HG03175 (cell line): ENCODE measurements at regions not wholly inside any gene's neighbourhood (a gene's known extent, or its start where the extent isn't known, plus 50 kb on each side); places are given as distances from the start of the nearest gene placed in this dataset.

ENCODE experiments used
- ATAC-seq: cut with Tn5 transposase; IDR thresholded peaks from one replicate; pipeline ENCODE4 v1.9.1; 2021; ENCODE audit warnings: mild to moderate bottlenecking, moderate library complexity; ENCODE audit not compliant: unreplicated experiment

DNA sequence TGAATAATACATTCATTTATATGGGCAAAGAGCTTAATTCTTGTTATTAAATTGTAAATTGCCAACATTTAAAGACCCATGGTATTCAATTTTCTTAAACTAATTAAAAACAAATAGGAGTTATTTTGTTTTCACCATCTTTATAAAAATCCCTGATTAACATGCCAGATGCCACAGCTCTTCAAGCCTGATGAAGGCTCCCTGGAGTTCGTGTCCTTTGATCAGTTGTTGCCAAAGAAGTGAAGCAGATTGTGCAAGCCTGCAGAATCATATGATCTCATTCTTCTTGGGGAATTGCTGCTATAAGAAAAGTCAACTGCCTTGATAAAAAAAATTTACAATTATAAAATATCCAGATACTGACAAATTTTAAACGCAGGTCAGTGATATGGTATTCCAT, 288.3 kb upstream of the PPFIA2 start:
- ATAC-seq = no peak

DNA sequence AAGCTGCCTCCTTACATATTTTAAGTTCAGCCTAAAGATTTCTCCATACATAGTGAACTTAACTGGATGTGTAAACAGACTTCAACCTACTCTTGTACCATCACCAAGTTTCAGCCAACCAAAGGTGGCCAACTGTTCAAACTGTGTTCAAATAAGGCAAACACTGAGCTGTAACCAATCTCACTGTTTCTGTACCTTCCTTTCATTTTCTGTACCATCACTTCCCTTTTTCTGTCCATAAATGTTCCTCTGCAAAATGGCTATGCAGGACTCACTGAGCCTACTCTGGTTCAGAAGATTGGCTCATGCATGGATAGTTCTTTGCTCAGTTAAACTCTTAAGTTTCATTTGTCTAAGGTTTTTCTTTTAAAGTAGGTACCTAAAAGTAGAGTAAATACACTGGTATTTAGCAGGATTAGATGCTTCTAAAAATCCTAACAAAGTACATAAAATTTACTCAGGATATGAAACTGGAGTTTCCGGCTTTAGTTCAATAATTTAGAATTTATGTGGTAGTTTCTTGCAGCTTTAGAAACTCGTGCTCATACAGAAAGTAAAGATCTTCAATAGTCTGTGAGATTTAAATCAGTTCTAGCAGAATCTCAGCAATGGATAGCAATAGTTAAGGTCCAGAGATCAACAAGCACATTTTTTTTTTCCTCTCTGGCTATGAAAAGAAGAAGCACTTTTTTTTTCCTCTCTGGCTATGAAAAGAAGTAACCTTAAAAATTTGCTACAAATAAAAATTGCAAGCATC, 282.0 kb upstream of the PPFIA2 start:
- peak; percentile 59 for ATAC-seq

DNA sequence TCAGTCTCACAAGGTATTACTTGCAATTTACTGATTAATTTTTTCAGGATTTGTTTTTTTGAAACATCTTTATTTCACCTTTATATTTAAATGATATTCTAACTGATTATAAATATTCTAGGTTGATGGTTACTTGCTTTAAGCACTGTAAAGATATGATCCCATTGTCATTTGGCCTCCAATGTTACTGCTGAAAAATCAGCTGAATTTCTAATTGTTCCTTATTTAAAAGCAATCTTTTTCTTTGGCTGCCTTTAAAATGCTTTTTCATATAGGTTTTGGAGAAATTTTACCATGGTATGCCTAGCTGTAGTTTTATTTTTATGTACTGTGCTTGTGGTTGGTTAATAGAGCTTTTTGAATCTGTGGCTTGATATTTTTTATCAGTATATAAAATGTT, 275.6 kb upstream of the PPFIA2 start:
- ATAC-seq = no peak

DNA sequence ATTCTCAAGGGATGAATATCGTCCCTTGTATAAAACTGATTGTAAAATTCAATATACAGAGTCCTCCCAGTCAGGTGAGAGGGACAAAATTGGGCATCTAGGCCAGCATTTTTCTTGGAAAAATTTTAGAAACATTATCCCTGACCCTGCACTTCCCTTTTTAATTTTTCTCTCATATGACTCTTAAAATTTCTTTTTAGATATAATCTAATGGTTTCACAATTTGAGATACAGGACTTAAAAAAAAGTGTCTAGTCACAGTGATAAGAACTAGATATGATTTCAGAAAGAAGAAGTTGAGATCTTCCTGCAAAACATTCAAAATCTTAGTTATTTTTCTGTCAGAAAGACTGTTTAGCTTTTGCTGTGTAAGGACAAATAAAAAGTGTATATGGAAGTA, 270.8 kb upstream of the PPFIA2 start:
- no peak for ATAC-seq

DNA sequence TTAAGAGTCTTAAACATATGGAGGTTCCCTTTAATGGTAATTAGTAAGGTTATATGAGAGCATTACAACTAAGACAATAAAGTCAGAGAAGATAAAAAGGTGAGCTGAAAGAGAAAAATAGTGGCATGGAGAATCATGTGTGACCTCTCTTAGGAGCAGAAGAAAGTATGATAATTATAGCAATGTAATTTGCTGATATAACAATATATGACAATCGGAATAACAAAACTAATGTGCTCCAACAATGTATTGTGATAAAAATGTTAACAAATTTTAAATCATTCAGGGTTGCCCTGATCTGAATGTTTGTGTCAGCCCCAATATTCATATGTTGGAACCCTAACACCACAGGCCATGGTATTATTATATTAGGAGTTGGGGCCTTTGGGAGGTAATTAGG, 269.6 kb upstream of the PPFIA2 start:
- no peak for ATAC-seq

DNA sequence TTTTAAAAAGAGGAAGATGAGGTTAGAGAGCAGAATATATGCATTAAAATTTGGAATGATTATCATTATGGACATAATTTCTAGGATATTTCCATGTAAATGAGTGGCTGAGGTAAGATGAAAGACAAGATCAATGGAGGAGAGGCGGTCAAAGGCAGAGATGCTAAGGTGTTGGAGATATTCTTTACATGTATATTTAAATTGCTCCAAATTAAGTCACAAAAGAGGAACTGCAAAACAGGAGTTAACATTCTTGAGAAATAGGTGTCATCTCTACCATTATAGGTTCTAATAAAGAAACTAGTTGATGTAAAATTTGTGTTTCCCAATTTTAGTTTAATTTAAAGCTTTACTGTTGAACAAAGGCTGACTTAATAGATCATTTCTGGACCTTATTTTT, 268.5 kb upstream of the PPFIA2 start:
- ATAC-seq = peak; percentile 54

DNA sequence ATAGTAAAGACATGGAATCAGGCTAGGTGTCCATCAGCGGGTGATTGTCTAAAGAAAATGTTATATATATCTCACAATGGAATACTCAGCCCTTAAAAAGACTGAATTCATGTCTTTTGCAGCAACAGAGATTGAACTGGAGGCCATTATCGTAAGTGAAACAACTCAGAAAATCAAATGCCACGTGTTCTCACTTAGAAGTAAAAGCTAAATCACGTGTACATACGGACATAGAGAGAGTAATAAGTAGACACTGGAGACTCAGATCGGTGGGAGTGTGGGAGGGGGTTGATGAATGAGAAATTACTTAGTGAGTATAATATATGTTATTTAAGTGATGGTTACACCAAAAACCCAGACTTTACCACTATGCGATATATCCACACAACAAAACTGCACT, 266.3 kb upstream of the PPFIA2 start:
- ATAC-seq = no peak

DNA sequence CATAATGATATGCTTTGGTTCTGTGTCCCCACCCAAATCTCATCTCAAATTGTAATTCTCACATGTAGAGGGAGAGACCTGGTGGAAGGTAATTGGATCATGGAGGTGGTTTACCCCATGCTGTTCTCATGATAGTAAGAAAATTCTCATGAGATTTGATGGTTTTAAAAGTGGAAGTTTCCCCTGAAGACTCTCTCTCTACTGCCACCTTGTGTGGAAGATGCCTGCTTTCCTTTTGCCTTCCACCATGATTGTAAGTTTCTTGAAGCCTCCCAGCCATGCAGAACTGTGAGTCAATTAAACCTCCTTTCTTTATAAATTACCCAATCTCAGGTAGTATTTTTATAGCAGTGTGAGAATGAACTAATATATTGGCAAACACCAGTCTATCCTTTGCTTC, 260.4 kb upstream of the PPFIA2 start:
- no peak for ATAC-seq

DNA sequence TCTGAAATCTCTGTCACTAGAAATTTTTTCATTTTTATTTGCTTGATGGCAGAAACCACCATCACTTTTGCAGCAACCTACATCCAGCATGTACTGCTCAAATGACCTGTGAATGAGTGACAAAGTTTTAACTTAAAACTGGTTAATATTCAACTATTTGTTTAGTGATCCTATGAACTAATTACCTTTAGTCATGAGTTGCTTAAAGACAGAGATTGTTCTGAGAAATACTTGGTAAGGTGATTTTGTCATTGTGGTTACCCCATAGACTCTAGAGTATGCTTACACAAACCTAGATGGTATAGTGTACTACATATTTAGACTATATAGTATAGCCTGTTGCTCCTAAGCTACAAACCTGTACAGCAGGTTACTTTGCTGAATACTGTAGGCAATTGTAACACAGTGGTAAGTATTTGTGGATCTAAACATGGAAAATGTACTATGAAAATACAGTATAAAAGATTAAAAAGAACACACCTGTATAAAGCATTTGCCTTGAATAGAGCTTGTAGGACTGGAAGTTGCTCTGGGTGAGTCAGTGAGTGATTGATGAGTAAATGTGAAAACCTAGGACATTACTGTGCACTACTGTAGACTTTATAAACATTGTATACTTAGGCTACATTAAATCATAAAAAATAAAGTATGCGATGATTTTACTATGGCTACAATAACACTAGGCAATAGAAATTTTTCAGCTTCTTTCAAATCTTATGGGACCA, 256.6 kb upstream of the PPFIA2 start:
- ATAC-seq = peak; percentile 91

DNA sequence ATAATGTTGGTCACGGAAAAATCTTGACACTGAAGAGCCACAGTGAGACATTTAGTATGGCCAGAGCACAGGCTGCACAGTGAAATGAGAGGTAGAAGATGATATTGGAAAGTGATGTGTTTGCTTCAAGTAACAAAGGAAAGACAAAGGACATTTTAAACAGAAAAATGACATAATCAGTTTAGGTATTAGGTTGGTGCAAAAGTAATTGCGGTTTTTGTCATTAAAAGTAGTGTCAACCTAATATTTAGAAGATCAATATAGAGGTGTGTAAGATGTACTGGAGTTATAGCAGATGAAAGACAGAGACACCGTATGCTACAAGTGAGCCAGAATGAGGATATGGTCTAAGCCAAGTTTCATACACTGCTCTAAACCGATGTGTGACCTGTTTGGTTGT, 253.0 kb upstream of the PPFIA2 start:
- ATAC-seq = no peak

DNA sequence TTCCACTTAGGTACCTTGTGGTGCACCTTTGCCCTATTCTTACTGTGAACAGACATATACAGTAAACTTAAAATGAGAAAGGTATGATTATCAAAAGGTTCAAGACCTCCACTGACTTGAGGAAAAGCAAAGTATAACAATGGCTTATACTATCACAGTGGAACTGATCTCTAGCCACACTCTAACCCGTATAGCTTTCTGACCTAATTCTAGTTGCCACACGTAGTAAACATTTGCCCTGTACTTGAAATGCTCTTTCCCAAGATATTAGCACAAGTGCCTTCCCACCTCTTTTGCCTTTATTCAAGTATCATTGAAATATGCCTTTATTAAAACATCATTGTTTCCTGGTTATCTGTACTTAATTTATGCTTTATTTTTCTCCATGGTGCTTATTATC, 250.4 kb upstream of the PPFIA2 start:
- ATAC-seq = no peak

DNA sequence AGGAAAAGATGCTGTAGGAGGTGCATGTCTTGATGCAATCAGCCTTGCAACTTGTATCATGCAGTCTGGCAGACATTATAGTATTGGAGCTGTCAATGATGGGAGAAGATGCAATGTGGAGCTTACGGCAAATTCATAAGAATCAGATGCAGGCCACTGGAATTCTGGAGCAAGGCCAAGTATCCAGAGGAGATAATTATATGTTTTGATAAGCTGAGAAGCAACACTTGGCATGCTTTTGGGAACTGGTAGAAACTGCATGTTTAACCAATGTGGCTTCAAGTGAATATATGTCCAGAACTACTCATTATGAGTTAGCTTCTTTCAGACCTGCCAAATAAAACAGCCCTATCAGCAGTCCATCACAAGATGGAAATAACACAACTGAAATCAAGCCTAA, 249.1 kb upstream of the PPFIA2 start:
- ATAC-seq = no peak

DNA sequence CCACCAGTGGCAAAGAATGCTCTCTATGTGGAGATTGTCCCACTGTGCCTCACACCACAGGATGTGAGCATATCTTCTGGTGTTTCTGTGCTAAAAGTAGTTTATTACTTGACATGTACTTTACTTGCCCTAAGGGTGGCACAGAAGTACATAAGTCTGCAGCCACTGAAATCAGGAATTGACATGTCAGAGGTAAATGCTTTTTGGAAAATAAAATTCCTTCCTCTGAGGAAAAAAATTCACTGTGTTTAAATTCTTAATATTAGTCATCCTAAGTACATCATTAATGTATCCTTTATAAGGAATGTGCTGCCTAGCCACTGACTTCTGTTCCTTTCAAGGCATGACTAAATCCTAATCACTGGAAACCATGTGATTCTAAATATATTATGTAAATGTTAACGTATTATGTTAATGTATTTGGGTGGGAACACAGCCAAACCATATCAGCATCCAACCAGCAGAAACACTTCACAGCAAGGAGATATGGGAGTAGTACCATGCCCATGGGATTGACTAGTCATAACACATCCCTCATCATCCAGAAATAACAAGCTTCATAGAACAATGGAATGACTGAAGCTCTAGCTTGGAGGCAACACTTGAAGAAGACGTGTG, 239.7 kb upstream of the PPFIA2 start:
- no peak for ATAC-seq

DNA sequence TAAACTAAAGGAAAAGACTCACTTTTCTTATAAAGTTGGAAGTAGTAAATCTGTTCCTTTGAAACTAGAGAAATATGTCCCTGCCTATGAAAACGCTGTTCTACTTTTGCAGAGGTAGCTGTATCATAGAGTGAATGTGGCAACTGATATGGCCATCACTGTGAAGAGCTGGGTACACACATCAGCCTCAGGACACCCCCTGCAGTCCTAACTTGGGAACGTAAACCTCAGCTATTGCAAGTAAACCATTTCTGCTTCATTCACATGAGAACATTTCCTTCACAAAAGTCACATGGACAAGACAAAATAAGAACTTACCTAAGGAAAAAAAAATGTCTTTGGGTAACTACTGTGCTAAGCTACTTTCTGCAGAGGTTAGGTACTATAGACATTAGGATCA, 233.3 kb upstream of the PPFIA2 start:
- ATAC-seq = no peak

DNA sequence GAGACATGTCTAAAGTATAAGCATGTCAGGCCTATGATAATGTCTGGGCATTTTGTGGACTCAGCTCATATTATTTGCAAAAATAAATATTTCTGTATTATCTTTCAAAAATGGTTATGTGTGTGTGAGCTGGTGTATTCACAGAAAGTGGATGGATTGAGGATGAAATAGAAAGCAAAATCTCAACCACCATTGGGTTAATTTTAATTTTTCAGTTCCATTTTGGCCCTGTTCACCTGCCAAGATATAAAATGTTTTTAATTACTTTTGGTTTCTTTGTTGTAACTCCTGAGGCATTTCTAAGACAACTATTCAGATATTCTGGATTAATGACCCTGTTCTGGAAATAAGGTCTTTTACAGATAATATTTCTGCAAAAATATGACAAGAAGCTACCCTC, 232.7 kb upstream of the PPFIA2 start:
- ATAC-seq = no peak

DNA sequence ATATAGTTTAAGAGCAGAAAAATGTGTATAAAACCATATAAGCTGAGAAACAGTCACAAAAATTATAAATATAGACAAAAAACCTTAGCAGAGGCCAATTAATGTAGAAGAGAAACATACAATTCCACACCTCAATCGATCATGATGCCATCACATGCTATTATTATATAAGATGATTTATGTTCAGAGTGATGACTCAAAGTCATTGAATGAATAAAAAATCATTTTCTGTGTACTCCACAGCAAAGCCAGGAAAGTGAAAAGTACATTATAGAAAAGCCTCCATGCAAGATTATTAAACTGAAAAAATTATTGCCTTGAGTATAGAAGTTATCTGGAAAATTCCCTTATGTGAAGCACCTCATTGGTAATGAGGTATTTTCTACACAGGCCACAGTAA, 229.2 kb upstream of the PPFIA2 start:
- no peak for ATAC-seq

DNA sequence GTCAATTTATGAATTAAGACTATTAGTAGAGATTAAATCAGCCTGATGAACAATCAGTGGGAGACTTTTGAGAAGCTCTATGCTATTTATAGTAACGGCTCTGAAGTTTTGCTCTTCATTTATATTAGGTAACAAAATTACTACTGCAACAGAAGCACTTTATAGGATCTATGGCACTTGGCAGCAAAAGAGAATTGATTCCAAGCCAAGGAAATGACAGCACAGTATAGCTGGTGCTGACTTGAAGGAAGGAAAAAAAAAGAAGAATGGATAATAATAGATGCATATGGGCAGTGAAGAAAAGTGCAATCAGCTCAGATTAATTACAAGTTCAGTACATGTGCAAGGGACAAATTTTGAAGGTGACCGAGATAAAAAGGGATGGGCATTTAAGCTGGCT, 228.2 kb upstream of the PPFIA2 start:
- ATAC-seq = no peak

DNA sequence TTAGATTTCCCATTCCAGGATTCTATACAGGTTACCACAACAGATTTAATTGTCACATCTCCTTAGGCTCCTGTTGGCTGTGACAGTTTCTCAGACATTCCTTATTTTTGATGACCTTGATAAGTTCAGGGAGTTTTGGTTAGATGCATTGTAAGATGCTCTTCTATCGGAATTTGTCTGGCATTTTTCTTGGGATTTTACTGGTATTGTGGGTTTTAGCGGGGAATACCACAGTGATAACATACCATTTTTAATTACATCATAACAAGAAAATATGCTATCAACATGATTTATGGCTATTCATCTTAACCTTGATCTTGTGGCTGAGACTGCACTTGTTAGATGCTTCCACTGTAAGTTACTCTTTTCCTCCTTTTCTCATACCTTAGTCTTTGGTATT, 217.5 kb upstream of the PPFIA2 start:
- ATAC-seq = no peak

DNA sequence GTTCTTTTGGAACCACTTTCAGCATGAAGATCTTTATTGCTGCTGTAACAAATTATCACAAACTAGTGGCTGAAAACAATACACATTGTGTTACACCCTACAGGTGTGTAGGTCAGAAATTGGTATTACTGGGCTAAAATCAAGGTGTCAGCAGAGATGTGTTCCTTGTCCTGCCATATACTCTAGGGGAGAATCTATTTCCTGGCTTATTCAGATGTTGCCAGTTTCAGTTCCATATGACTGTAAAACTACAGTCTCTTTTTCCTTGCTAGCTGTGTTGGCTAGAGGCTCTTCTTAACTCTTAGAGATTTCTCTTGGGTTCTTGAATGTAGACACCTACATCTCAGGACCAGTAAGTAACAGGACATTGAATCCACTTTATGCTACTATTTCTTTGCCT, 215.6 kb upstream of the PPFIA2 start:
- no peak for ATAC-seq

DNA sequence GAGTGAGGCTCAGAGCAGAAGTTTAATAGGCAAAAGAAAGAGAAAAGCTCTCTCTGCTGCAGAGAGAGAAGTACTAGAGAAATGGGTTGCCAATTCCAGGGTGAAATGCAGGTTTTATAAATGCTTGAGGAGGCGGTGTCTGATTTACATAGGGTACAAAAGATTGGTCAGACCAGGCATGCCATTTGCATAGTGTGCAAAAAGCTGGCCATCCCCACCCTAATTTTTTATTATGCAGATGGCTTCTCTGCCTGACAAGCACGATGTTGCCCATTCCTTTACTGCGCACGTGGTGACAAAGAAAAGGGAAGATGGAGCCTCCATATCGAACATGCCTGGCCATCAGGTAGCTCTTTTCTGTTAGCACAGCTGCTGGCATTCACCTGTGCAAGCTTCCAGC, 209.3 kb upstream of the PPFIA2 start:
- ATAC-seq = no peak

DNA sequence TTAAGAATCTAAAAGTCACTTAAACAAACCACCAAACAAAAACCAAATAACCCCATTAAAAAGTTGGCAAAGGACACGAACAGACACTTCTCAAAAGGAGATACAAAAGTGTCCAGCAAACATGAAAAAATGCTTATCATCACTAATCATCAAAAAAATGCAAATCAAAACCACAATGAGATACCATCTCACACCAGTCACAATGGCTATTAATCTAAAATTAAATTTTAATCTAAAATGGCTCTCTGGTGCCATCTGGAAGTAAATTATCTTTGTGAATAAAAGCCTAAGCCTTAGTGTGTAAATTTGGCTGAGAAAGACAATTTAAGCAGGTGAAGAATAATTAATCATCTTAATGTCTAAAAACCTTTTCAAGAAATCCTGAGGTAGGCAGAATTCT, 204.5 kb upstream of the PPFIA2 start:
- no peak for ATAC-seq

DNA sequence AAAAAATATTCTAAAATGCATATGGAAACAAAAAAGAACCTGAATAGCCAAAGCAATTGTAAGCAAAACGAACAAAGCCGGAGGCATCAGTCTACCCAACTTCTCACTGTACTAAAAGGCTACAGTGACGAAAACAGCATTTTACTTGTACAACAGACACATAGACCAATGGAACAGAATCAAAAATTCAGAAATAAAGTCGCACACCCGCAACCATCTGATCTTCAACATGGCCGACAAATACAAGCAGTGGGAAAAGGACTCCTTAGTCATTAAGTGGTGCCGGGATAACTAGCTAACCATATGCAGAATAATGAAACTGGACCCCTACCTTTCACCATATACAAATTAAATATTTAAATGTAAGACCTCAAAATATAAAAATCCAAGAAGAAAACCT, 203.9 kb upstream of the PPFIA2 start:
- no peak for ATAC-seq
